Neural progenitor cell (in vitro differentiated cells): ENCODE measurements at regions not wholly inside any gene's neighbourhood (a gene's known extent, or its start where the extent isn't known, plus 50 kb on each side); places are given as distances from the start of the nearest gene placed in this dataset.
A peak's percentile ranks its signal among the peaks of the same experiment; 100 is the strongest.

ENCODE experiments used
- DNase-seq: peaks from one replicate; pipeline ENCODE4 v3.0.0-alpha.2; 2016; ENCODE audit warnings: low spot score
- H2AFZ ChIP-seq: fragments of 200-600 bp; sonication (generic); replicated peaks from 2 replicates; pipeline ENCODE4 v1.6.1; 2016; ENCODE audit warnings: antibody characterized with exemption
- H3F3A ChIP-seq: fragments of 200-600 bp; sonication (generic); 2 replicates; pipeline ENCODE4 v1.6.1; 2016; ENCODE audit warnings: antibody characterized with exemption, low read depth
- H3K27ac ChIP-seq: fragments of 200-600 bp; sonication (generic); 2 replicates; pipeline ENCODE4 v1.5.1; 2016; ENCODE audit warnings: mild to moderate bottlenecking
- H3K27me3 ChIP-seq: fragments of 200-600 bp; sonication (generic); 2 replicates; pipeline ENCODE4 v1.6.1; 2016; ENCODE audit warnings: mild to moderate bottlenecking, moderate library complexity
- H3K36me3 ChIP-seq: fragments of 200-600 bp; sonication (generic); 2 replicates; pipeline ENCODE4 v1.5.1; 2016
- H3K4me1 ChIP-seq: fragments of 200-600 bp; sonication (generic); 2 replicates; pipeline ENCODE4 v1.6.1; 2016; ENCODE audit warnings: mixed run types
- H3K4me2 ChIP-seq: fragments of 200-600 bp; sonication (generic); 2 replicates; pipeline ENCODE4 v1.6.1; 2016
- H3K4me3 ChIP-seq: fragments of 200-600 bp; sonication (generic); 2 replicates; pipeline ENCODE4 v1.5.1; 2016
- H3K79me2 ChIP-seq: fragments of 200-600 bp; sonication (generic); 2 replicates; pipeline ENCODE4 v1.6.1; 2016; ENCODE audit warnings: low read depth
- H3K9ac ChIP-seq: fragments of 200-600 bp; sonication (generic); 2 replicates; pipeline ENCODE4 v1.6.1; 2016
- H3K9me3 ChIP-seq: fragments of 200-600 bp; sonication (generic); 2 replicates; pipeline ENCODE4 v1.5.1; 2016; ENCODE audit warnings: low read depth
- H4K20me1 ChIP-seq: fragments of 200-600 bp; sonication (generic); 2 replicates; pipeline ENCODE4 v1.6.1; 2016; ENCODE audit warnings: low read depth
- H3K27ac Mint-ChIP-seq: 3 replicates; pipeline ENCODE4 v1.8.0; 2021; ENCODE audit warnings: mixed read lengths
- H3K27me3 Mint-ChIP-seq: 2 replicates; pipeline ENCODE4 v1.8.0; 2022; ENCODE audit warnings: low read depth, mild to moderate bottlenecking, inconsistent platforms, moderate library complexity, mixed read lengths; ENCODE audit not compliant: insufficient read depth
- H3K36me3 Mint-ChIP-seq: 3 replicates; pipeline ENCODE4 v1.8.0; 2021; ENCODE audit warnings: mixed read lengths
- H3K4me1 Mint-ChIP-seq: 3 replicates; pipeline ENCODE4 v1.8.0; 2021; ENCODE audit warnings: mixed read lengths
- H3K4me3 Mint-ChIP-seq: 3 replicates; pipeline ENCODE4 v1.8.0; 2021; ENCODE audit warnings: mild to moderate bottlenecking, moderate library complexity, mixed read lengths
- H3K9me3 Mint-ChIP-seq: 3 replicates; pipeline ENCODE4 v1.8.0; 2020; ENCODE audit warnings: mixed read lengths
- CTCF ChIP-seq: fragments of 200-600 bp; sonication (generic); IDR thresholded peaks from 2 replicates; pipeline ENCODE4 v1.5.1; 2017; ENCODE audit warnings: antibody characterized with exemption, mild to moderate bottlenecking
- EZH2 ChIP-seq: fragments of 200-600 bp; sonication (generic); IDR thresholded peaks from 2 replicates; pipeline ENCODE4 v1.6.1; 2017; ENCODE audit warnings: antibody characterized with exemption, mild to moderate bottlenecking, moderate library complexity
- EZH2phosphoT487 ChIP-seq: fragments of 200-600 bp; sonication (generic); IDR thresholded peaks from 2 replicates; pipeline ENCODE4 v1.6.1; 2017; ENCODE audit warnings: antibody characterized with exemption

DNA sequence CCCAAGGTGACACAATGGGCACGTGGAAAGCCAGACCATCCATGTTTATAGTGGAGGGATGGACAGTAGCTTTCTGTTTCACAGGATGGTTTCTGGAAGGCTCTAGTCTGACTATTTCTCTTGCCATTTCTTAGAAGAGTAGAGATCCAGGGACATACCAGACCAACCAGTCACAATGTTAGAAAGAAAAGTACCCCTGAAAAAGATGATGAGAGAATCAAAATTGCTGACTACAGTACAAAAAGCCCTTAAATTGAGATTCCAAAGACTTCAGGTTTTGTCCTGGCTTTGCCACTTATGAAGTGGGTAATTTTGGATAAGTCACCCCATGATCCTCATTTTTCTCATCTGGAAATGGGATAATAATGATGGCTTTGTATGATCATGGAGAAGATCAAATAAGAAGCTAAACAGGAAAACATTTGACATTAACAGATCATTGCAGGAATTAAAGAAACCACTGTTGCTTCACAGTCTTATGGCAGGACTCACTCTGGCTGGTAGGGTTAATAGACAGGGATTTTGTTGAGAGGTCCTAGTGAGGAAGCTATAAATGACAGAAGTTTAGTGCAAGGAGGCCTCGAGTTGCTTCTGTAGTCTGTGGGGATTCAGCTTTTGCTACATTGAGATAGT is 386.0 kb downstream of the IRS1 start:
- DNase-seq: no peak
- peaks cover 9% of the 10 kb centered on the region for H3K9me3 Mint-ChIP-seq
- no peaks in the 10 kb centered on the region for H3K36me3 ChIP-seq
- peak overlapping the region; percentile 81 for H3K27ac Mint-ChIP-seq
- H4K20me1 ChIP-seq: no peaks in the 10 kb centered on the region
- no peak for TF ChIP-seq EZH2phosphoT487
- TF ChIP-seq EZH2: no peak
- no peak for TF ChIP-seq CTCF
- H3K79me2 ChIP-seq: no peaks in the 10 kb centered on the region
- H3K4me1 ChIP-seq: no peaks in the 10 kb centered on the region
- H3F3A ChIP-seq: no peaks in the 10 kb centered on the region
- peaks cover 2% of the 10 kb centered on the region for H3K27me3 Mint-ChIP-seq
- no peak overlapping the region for H3K4me3 Mint-ChIP-seq
- H3K36me3 Mint-ChIP-seq: no peaks in the 10 kb centered on the region
- no peak overlapping the region for H3K9ac ChIP-seq
- no peak overlapping the region for H3K4me3 ChIP-seq
- peak overlapping the region; percentile 19 for H2AFZ ChIP-seq
- H3K4me1 Mint-ChIP-seq: peaks cover 10% of the 10 kb centered on the region
- no peak overlapping the region for H3K27ac ChIP-seq
- no peak overlapping the region for H3K4me2 ChIP-seq
- H3K27me3 ChIP-seq: no peaks in the 10 kb centered on the region
- no peaks in the 10 kb centered on the region for H3K9me3 ChIP-seq

GRCh38 chr2:226411727-226412360 is 387.8 kb downstream of the IRS1 start:
- Histone ChIP-seq H3K4me3 (no peak overlapping the region), H3K4me1 (no peaks in the 10 kb centered on the region), H2AFZ (no peak overlapping the region), H3K4me2 (no peak overlapping the region), H3K79me2 (no peaks in the 10 kb centered on the region), H3K27me3 (no peaks in the 10 kb centered on the region), H3K36me3 (no peaks in the 10 kb centered on the region), H4K20me1 (no peaks in the 10 kb centered on the region), H3K27ac (no peak overlapping the region), H3K9me3 (no peaks in the 10 kb centered on the region), H3K9ac (no peak overlapping the region), H3F3A (no peaks in the 10 kb centered on the region)
- DNase-seq: no peak
- Mint-ChIP-seq H3K27me3 (no peaks in the 10 kb centered on the region), H3K36me3 (no peaks in the 10 kb centered on the region), H3K4me3 (no peak overlapping the region), H3K27ac (no peak overlapping the region), H3K4me1 (peaks cover 10% of the 10 kb centered on the region), H3K9me3 (peaks cover 12% of the 10 kb centered on the region)
- TF ChIP-seq CTCF (no peak), EZH2 (no peak), EZH2phosphoT487 (no peak)

DNA sequence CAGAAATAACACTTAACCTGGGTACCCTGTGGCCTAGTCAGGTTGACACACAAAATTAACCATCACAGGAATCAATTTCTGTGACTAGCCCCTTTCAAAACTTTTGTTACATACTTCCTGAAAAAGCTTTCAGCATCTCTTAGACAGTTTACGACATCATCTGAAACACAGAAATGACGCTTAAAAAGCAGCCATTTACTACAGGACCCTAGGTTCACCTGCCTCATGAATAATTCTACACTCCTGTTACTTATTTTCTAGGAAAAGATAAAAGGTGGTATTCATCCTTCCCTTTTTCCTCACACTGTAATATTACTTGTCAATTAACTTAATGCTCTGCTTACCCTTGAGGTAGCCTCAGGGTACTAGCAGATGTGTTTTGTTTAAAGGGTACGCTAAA is 388.4 kb downstream of the IRS1 start:
- Histone ChIP-seq H2AFZ (no peak overlapping the region), H3K4me2 (no peak overlapping the region), H3K4me1 (no peaks in the 10 kb centered on the region), H3K79me2 (no peaks in the 10 kb centered on the region), H3K27ac (no peak overlapping the region), H3K9me3 (no peaks in the 10 kb centered on the region), H3K9ac (no peak overlapping the region), H3K36me3 (no peaks in the 10 kb centered on the region), H3K27me3 (no peaks in the 10 kb centered on the region), H3K4me3 (no peak overlapping the region), H3F3A (no peaks in the 10 kb centered on the region), H4K20me1 (no peaks in the 10 kb centered on the region)
- peaks cover 10% of the 10 kb centered on the region for H3K4me1 Mint-ChIP-seq
- TF ChIP-seq CTCF (no peak), EZH2phosphoT487 (no peak), EZH2 (no peak)
- no peak for DNase-seq
- H3K27ac Mint-ChIP-seq: no peak overlapping the region
- no peaks in the 10 kb centered on the region for H3K27me3 Mint-ChIP-seq
- no peak overlapping the region for H3K4me3 Mint-ChIP-seq
- H3K9me3 Mint-ChIP-seq: peaks cover 13% of the 10 kb centered on the region
- no peaks in the 10 kb centered on the region for H3K36me3 Mint-ChIP-seq
